C4-2B (cell line): ENCODE measurements at regions not wholly inside any gene's neighbourhood (a gene's known extent, or its start where the extent isn't known, plus 50 kb on each side); places are given as distances from the start of the nearest gene placed in this dataset.

Experiments used
- ZFX ChIP-seq: fragments of 450-650 bp; IDR thresholded peaks from 2 replicates; pipeline ENCODE4 v1.6.1; 2017
- TF ChIP-seq, protein P1 (sequence below): fragments of 450-650 bp; conservative IDR thresholded peaks from 2 replicates; pipeline ENCODE4 v1.5.1; 2017; ENCODE audit warnings: mild to moderate bottlenecking

DNA sequence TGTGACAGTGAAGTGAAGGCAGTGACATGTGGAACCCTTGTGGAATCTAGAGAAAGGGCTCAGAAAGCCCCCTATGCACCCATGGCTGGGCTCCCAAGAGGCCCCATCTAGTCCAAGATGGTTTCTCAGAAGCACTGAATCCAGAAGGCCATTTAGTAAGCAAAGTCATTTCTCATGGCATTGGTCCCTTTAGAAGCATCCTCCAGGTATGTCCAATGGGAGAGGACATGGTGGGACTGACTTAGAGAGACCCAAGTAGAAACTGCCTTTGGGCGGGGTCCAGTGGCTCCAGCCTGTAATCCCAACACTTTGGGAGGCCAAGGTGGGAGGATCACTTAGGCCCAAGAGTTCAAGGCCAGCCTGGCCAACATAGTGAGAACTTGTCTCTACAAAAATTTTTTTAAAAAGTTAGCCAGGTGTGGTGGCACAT is 72.5 kb upstream of the RMDN2 start:
- TF ChIP-seq, protein P1, sequence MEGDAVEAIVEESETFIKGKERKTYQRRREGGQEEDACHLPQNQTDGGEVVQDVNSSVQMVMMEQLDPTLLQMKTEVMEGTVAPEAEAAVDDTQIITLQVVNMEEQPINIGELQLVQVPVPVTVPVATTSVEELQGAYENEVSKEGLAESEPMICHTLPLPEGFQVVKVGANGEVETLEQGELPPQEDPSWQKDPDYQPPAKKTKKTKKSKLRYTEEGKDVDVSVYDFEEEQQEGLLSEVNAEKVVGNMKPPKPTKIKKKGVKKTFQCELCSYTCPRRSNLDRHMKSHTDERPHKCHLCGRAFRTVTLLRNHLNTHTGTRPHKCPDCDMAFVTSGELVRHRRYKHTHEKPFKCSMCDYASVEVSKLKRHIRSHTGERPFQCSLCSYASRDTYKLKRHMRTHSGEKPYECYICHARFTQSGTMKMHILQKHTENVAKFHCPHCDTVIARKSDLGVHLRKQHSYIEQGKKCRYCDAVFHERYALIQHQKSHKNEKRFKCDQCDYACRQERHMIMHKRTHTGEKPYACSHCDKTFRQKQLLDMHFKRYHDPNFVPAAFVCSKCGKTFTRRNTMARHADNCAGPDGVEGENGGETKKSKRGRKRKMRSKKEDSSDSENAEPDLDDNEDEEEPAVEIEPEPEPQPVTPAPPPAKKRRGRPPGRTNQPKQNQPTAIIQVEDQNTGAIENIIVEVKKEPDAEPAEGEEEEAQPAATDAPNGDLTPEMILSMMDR, result no peak
- TF ChIP-seq ZFX, result no peak
